Esophagus muscularis mucosa (tissue), 4 donors: ENCODE measurements at regions not wholly inside any gene's neighbourhood (a gene's known extent, or its start where the extent isn't known, plus 50 kb on each side); places are given as distances from the start of the nearest gene placed in this dataset.

Source experiments
- DNase-seq: peaks from one replicate; pipeline ENCODE4 v3.0.0-alpha.2; 2017; ENCODE audit errors: extremely low spot score
- H3K27ac ChIP-seq, 4 donors: fragments of 200-600 bp; sonication (generic); replicated peaks in 1 of 4; 1 replicate in 3 of 4; 2 replicates in 1 of 4; pipeline ENCODE4 v1.5.1; 2016 to 2019; ENCODE audit warnings: mild to moderate bottlenecking in 1 of 4
- H3K27me3 ChIP-seq, 4 donors: fragments of 200-600 bp; sonication (generic); one replicate each; pipeline versions ENCODE4 v1.5.1 to v1.6.0; 2016 to 2019
- H3K36me3 ChIP-seq, 4 donors: fragments of 200-600 bp; sonication (generic); one replicate each; pipeline ENCODE4 v1.5.1; 2016 to 2019
- H3K4me1 ChIP-seq, 4 donors: fragments of 200-600 bp; sonication (generic); one replicate each; pipeline ENCODE4 v1.5.1; 2016 to 2019
- H3K4me3 ChIP-seq, 4 donors: fragments of 200-600 bp; sonication (generic); 1 replicate in 2 of 4; 2 replicates in 2 of 4; pipeline ENCODE4 v1.5.1; 2016 to 2019; ENCODE audit warnings: mild to moderate bottlenecking in 4 of 4, moderate library complexity in 1 of 4
- H3K9me3 ChIP-seq, 4 donors: fragments of 200-600 bp; sonication (generic); 1 replicate in 3 of 4; 2 replicates in 1 of 4; pipeline ENCODE4 v1.5.1; 2016 to 2019
- EP300 ChIP-seq: sonication (generic); formaldehyde crosslinking; IDR thresholded peaks from one replicate; pipeline ENCODE4 v1.6.1; 2017; ENCODE audit warnings: antibody characterized with exemption
- POLR2A ChIP-seq: fragments of 450-650 bp; IDR thresholded peaks from one replicate; pipeline ENCODE4 v1.6.1; 2017; ENCODE audit warnings: antibody characterized with exemption, moderate library complexity, mild to moderate bottlenecking, low read depth
- POLR2AphosphoS5 ChIP-seq, 2 donors: sonication (generic); formaldehyde crosslinking; IDR thresholded peaks; one replicate each; pipeline ENCODE4 v1.6.1; 2017; ENCODE audit warnings: antibody characterized with exemption in 2 of 2
- WGBS: methylation state at CpG from one replicate; pipeline ENCODE4 v1.1.5; 2018; 5-methylcytosine and 5-hydroxymethylcytosine counted together
- intact Hi-C: fragments of 100-400 bp; cut with DNase I; formaldehyde crosslinking; loops from one replicate; pipeline ENCODE4 v1.15.1; 2023
- TF ChIP-seq, protein P1 (sequence below), 3 experiments: fragments of 200-600 bp in 2 of 3; fragments of 450-650 bp in 1 of 3; sonication (generic) in 2 of 3; IDR thresholded peaks; one replicate each; pipeline ENCODE4 v1.5.1; 2017 to 2019; ENCODE audit warnings: antibody characterized with exemption in 3 of 3, mild to moderate bottlenecking in 2 of 3, moderate library complexity in 1 of 3

GRCh38 chr11:107197932-107198331 is 179.7 kb upstream of the GUCY1A2 start:
- no peak for DNase-seq
- H3K9me3 ChIP-seq, result peaks cover 0 to 9% (median 7%) of the 10 kb centered on the region in 4 donors
- TF ChIP-seq POLR2A, result no peak
- TF ChIP-seq, protein P1, sequence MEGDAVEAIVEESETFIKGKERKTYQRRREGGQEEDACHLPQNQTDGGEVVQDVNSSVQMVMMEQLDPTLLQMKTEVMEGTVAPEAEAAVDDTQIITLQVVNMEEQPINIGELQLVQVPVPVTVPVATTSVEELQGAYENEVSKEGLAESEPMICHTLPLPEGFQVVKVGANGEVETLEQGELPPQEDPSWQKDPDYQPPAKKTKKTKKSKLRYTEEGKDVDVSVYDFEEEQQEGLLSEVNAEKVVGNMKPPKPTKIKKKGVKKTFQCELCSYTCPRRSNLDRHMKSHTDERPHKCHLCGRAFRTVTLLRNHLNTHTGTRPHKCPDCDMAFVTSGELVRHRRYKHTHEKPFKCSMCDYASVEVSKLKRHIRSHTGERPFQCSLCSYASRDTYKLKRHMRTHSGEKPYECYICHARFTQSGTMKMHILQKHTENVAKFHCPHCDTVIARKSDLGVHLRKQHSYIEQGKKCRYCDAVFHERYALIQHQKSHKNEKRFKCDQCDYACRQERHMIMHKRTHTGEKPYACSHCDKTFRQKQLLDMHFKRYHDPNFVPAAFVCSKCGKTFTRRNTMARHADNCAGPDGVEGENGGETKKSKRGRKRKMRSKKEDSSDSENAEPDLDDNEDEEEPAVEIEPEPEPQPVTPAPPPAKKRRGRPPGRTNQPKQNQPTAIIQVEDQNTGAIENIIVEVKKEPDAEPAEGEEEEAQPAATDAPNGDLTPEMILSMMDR (IDR thresholded peaks at IDR 0.05), result no peak
- no peak for TF ChIP-seq EP300
- no peak for TF ChIP-seq POLR2AphosphoS5 (IDR thresholded peaks at IDR 0.05)
- no peaks in the 10 kb centered on the region for H3K4me1 ChIP-seq
- no peaks in the 10 kb centered on the region for H3K27me3 ChIP-seq
- no peak overlapping the region for H3K27ac ChIP-seq
- 72% methylated on average over 2 of the region's 2 CpGs for WGBS
- H3K36me3 ChIP-seq, result no peaks in the 10 kb centered on the region
- no peak overlapping the region for H3K4me3 ChIP-seq
- intact Hi-C loops, result no loop called here

- WGBS, result 73% methylated on average over 1 of the region's 1 CpG
- intact Hi-C loops, result no loop called here
- TF ChIP-seq, protein P1 (IDR thresholded peaks at IDR 0.05), result no peak
- TF ChIP-seq POLR2A, result no peak
- no peak for TF ChIP-seq POLR2AphosphoS5 (IDR thresholded peaks at IDR 0.05)
- no peak for TF ChIP-seq EP300
- H3K27me3 ChIP-seq, result no peaks in the 10 kb centered on the region
- H3K27ac ChIP-seq, result no peak overlapping the region
- no peak for DNase-seq
- no peaks in the 10 kb centered on the region for H3K36me3 ChIP-seq
- peaks cover 0 to 11% (median 9%) of the 10 kb centered on the region in 4 donors for H3K9me3 ChIP-seq
- H3K4me1 ChIP-seq, result no peaks in the 10 kb centered on the region
- no peak overlapping the region for H3K4me3 ChIP-seq
Measured at GRCh38 chr11:107196732-107197131, 178.5 kb upstream of the GUCY1A2 start.

GRCh38 chr11:107184986-107185385 is 166.7 kb upstream of the GUCY1A2 start:
- Histone ChIP-seq H3K27ac (no peak overlapping the region), H3K4me3 (no peak overlapping the region), H3K27me3 (no peaks in the 10 kb centered on the region), H3K36me3 (no peaks in the 10 kb centered on the region), H3K9me3 (no peaks in the 10 kb centered on the region), H3K4me1 (no peaks in the 10 kb centered on the region)
- TF ChIP-seq EP300 (no peak), POLR2A (no peak), POLR2AphosphoS5 (IDR thresholded peaks at IDR 0.05) (no peak)
- intact Hi-C loops, result no loop called here
- no peak for DNase-seq

DNA sequence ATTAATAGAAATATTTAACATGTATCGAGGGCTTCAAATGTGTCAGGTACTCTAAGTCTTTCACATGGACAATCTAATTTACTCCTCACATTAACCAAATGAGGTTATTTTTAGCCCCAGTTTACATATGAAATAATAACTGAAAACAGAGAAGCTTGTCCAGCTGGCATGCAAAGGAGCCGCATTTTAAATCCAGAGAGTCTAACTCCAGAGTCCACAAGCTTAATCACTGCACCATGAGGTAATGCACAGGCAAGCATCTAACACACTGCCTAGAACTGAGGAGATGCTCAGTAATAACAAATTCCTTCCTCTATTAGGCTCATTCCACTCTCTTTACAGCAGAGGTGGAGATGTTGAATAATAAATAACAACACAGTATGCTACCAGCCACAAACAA is 165.7 kb upstream of the GUCY1A2 start:
- H3K36me3 ChIP-seq, result no peaks in the 10 kb centered on the region
- H3K9me3 ChIP-seq, result no peaks in the 10 kb centered on the region
- no peaks in the 10 kb centered on the region for H3K4me1 ChIP-seq
- no peak overlapping the region for H3K27ac ChIP-seq
- WGBS, result 71% methylated on average over 2 of the region's 2 CpGs
- no peak for TF ChIP-seq POLR2AphosphoS5 (IDR thresholded peaks at IDR 0.05)
- no peak for TF ChIP-seq POLR2A
- no peak for TF ChIP-seq EP300
- H3K27me3 ChIP-seq, result no peaks in the 10 kb centered on the region
- H3K4me3 ChIP-seq, result no peak overlapping the region
- no peak for DNase-seq
- intact Hi-C loops, result no loop called here

DNA sequence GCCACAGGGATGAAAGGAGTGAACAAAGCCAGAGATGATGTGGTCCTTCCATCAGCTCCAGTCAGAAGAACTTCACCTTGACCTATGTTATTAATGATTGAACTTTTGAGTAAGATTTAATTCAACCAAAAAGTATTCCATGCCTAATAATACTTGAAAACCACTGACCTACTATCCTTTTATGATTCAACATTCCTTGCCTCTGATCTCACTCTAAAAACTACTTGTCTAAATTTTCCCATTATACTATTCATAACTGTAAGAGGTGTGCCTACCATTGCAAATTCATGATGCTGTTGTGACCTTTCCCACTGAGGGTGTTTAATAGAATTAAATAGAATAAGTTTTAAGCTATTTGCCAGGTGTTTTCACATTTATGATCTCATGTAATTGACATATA is 164.7 kb upstream of the GUCY1A2 start:
- no peak for TF ChIP-seq EP300
- TF ChIP-seq, protein P1 (IDR thresholded peaks at IDR 0.05), result no peak
- no peak for TF ChIP-seq POLR2A
- no peak for TF ChIP-seq POLR2AphosphoS5 (IDR thresholded peaks at IDR 0.05)
- no peaks in the 10 kb centered on the region for H3K27me3 ChIP-seq
- intact Hi-C loops, result no loop called here
- DNase-seq, result no peak
- H3K36me3 ChIP-seq, result no peaks in the 10 kb centered on the region
- no peaks in the 10 kb centered on the region for H3K9me3 ChIP-seq
- no peaks in the 10 kb centered on the region for H3K4me1 ChIP-seq
- no peak overlapping the region for H3K4me3 ChIP-seq
- no peak overlapping the region for H3K27ac ChIP-seq

GRCh38 chr11:107180236-107180635 is 162.0 kb upstream of the GUCY1A2 start:
- Histone ChIP-seq H3K36me3 (no peaks in the 10 kb centered on the region), H3K27ac (no peak overlapping the region), H3K4me1 (no peaks in the 10 kb centered on the region), H3K4me3 (no peak overlapping the region), H3K9me3 (no peaks in the 10 kb centered on the region), H3K27me3 (no peaks in the 10 kb centered on the region)
- TF ChIP-seq POLR2AphosphoS5 (IDR thresholded peaks at IDR 0.05), result no peak
- TF ChIP-seq, protein P1 (IDR thresholded peaks at IDR 0.05), result no peak
- no peak for TF ChIP-seq POLR2A
- TF ChIP-seq EP300, result no peak
- DNase-seq, result no peak
- 35% methylated on average over 1 of the region's 1 CpG for WGBS
- intact Hi-C loops, result no loop called here
